ENCODE measurements at regions not wholly inside any gene's neighbourhood (a gene's known extent, or its start where the extent isn't known, plus 50 kb on each side); places are given as distances from the start of the nearest gene placed in this dataset.

DNA sequence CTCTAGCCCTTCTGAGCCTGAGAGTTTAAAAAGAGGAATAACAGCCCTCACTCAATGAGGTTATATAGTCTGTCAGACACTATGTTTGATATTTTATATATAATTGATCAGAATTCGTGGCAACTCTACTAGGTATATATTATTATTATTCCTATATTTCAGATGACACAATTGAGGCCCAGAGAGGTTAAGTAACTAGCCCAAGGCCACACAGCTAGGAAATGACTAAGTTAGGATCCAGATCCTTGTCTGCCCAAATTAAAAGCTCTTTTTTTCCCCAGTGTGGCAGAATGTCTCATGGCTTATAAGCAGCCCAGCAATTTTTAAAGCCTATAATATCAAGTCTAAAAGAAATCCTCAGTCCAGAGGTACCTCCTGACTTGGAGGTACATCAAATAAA, 1119.9 kb upstream of the AUTS2 start:
- H3K27me3 ChIP-seq (ENCODE audit: control insufficient read depth in 1 of 2, insufficient read depth in 2 of 2, low read length in 2 of 2), result no peaks in the 10 kb centered on the region
- H3K9me3 ChIP-seq (ENCODE audit: control insufficient read depth in 1 of 2, low read length in 2 of 2), result no peaks in the 10 kb centered on the region
- no peak overlapping the region for H3K4me3 ChIP-seq (ENCODE audit: low read depth in 1 of 2, low read length in 2 of 2)
- H3K36me3 ChIP-seq (ENCODE audit: control insufficient read depth in 1 of 2, insufficient read depth in 2 of 2, low read length in 2 of 2), result no peaks in the 10 kb centered on the region
- H3K27ac ChIP-seq (ENCODE audit: low read depth, low read length), result no peak overlapping the region
- H3K4me1 ChIP-seq (ENCODE audit: control insufficient read depth in 1 of 2, insufficient read depth in 2 of 2, low read length in 2 of 2), result no peaks in the 10 kb centered on the region
- H3K9ac ChIP-seq (ENCODE audit: low read depth in 1 of 2, low read length in 2 of 2), result no peak overlapping the region

DNA sequence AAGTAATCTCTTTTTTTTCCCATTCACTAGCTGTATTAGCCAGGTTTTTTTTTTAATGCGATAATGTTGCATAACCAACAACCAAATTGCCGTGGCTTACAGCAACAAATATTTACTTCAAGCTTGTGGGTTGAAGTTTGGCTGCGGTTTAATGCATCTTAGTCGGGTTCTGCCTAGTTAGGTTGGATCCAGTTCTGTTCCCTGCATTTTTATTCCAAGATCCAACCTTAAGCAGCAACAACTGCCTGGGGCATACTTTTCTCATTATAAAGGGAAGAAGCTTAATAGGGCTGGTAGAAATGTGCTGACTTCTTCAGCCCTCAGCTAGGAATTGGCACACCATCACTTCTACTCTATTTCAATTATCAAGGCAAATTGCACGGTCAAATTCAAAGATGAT, 1115.5 kb upstream of the AUTS2 start:
- no peaks in the 10 kb centered on the region for H3K27me3 ChIP-seq (ENCODE audit: control insufficient read depth in 1 of 2, insufficient read depth in 2 of 2, low read length in 2 of 2)
- H3K4me3 ChIP-seq (ENCODE audit: low read depth in 1 of 2, low read length in 2 of 2), result no peak overlapping the region
- H3K9me3 ChIP-seq (ENCODE audit: control insufficient read depth in 1 of 2, low read length in 2 of 2), result no peaks in the 10 kb centered on the region
- no peaks in the 10 kb centered on the region for H3K36me3 ChIP-seq (ENCODE audit: control insufficient read depth in 1 of 2, insufficient read depth in 2 of 2, low read length in 2 of 2)
- no peaks in the 10 kb centered on the region for H3K4me1 ChIP-seq (ENCODE audit: control insufficient read depth in 1 of 2, insufficient read depth in 2 of 2, low read length in 2 of 2)
- H3K27ac ChIP-seq (ENCODE audit: low read depth, low read length), result no peak overlapping the region
- H3K9ac ChIP-seq (ENCODE audit: low read depth in 1 of 2, low read length in 2 of 2), result no peak overlapping the region

DNA sequence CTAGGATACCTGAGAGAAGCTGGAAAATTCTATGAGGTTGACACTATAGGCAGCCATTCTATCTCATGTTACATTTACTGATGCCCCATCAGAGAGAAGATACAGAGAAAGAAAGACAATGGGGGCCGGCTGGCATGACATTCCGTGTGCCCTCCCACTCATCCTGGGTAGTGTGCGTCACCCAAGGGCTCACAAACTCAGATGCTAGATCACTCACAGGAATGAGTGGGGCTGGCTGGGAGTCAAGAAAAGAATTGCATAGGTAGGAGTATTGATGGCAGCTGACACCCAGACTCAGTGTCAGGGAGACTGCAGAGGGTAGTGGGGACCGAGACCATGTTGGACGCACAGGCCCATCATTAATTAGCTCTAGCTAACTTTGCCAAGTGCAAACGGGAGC, 1113.5 kb upstream of the AUTS2 start:
- no peak overlapping the region for H3K9ac ChIP-seq (ENCODE audit: low read depth in 1 of 2, low read length in 2 of 2)
- no peaks in the 10 kb centered on the region for H3K36me3 ChIP-seq (ENCODE audit: control insufficient read depth in 1 of 2, insufficient read depth in 2 of 2, low read length in 2 of 2)
- H3K4me3 ChIP-seq (ENCODE audit: low read depth in 1 of 2, low read length in 2 of 2), result no peak overlapping the region
- H3K27ac ChIP-seq (ENCODE audit: low read depth, low read length), result no peak overlapping the region
- no peaks in the 10 kb centered on the region for H3K9me3 ChIP-seq (ENCODE audit: control insufficient read depth in 1 of 2, low read length in 2 of 2)
- H3K4me1 ChIP-seq (ENCODE audit: control insufficient read depth in 1 of 2, insufficient read depth in 2 of 2, low read length in 2 of 2), result no peaks in the 10 kb centered on the region
- no peaks in the 10 kb centered on the region for H3K27me3 ChIP-seq (ENCODE audit: control insufficient read depth in 1 of 2, insufficient read depth in 2 of 2, low read length in 2 of 2)

DNA sequence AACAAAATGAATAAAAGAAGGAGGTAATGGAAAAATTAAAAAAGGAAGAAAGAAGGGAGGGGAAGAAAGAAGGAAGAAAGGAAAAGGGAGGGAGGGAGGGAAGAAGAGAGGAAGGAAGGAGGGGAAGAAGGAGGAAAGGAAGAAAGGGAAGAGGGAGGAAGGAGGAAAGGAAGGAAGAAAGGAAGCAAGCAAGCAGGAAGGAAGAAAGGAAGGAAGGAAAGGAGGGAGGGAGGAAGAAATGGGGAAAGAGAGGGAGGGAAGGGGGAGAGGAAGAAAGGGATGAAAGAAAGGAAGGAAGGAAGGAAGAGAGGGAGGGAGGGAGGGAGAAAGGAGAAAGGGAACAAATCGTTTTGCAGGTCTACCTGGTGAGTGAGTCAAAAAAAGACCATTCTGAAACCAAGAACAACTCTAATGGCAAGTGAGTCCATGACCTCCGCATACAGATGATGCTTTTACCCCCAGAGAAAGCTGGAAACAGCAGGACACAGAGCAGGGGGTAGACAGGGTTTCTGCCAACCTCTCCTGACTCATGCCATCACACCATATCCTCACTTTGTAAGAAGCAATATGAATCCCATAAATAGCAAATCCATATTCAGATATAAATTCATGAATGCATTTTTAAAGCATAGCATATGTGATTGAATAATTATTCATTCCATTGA, 1112.9 kb upstream of the AUTS2 start:
- H3K27ac ChIP-seq (ENCODE audit: low read depth, low read length), result no peak overlapping the region
- H3K27me3 ChIP-seq (ENCODE audit: control insufficient read depth in 1 of 2, insufficient read depth in 2 of 2, low read length in 2 of 2), result no peaks in the 10 kb centered on the region
- H3K9ac ChIP-seq (ENCODE audit: low read depth in 1 of 2, low read length in 2 of 2), result no peak overlapping the region
- no peak overlapping the region for H3K4me3 ChIP-seq (ENCODE audit: low read depth in 1 of 2, low read length in 2 of 2)
- no peaks in the 10 kb centered on the region for H3K9me3 ChIP-seq (ENCODE audit: control insufficient read depth in 1 of 2, low read length in 2 of 2)
- no peaks in the 10 kb centered on the region for H3K36me3 ChIP-seq (ENCODE audit: control insufficient read depth in 1 of 2, insufficient read depth in 2 of 2, low read length in 2 of 2)
- no peaks in the 10 kb centered on the region for H3K4me1 ChIP-seq (ENCODE audit: control insufficient read depth in 1 of 2, insufficient read depth in 2 of 2, low read length in 2 of 2)

DNA sequence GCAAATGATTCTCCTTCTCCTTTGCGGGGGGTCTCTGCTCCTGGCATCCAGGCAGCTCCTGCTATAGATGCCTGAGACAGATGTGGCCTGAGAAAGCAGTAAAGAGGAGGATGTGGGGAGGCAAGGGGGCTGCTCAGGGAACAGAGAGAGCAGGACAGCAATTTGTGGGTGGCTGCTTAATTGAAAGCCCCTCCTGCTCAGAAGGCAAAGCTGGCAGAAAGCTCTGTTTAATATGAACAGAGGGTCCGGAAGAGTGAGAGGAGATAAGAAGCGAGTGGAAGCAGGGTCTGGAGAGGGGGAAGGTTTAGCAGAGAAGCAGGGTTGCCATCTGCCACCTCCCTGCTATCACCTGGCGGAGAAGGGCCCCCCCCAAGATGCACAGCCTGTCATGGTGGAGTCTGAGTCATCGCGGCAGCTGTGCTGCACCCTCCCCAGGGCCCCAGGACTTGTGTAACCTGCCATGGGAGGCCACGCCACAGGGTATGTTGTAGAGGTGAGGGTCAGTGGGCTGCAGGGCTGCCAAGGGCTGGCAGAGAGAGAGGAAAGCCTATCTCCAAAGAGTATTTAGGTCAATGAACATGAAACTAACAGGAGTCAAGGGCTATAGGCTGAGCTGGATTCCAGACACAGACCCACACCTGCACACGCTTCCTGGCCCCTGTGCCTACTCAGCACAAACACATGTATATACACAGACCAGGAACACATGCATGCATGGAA, 1109.8 kb upstream of the AUTS2 start:
- no peak overlapping the region for H3K4me3 ChIP-seq (ENCODE audit: low read depth in 1 of 2, low read length in 2 of 2)
- no peak overlapping the region for H3K27ac ChIP-seq (ENCODE audit: low read depth, low read length)
- H3K27me3 ChIP-seq (ENCODE audit: control insufficient read depth in 1 of 2, insufficient read depth in 2 of 2, low read length in 2 of 2), result no peaks in the 10 kb centered on the region
- H3K4me1 ChIP-seq (ENCODE audit: control insufficient read depth in 1 of 2, insufficient read depth in 2 of 2, low read length in 2 of 2), result no peaks in the 10 kb centered on the region
- H3K9ac ChIP-seq (ENCODE audit: low read depth in 1 of 2, low read length in 2 of 2), result no peak overlapping the region
- H3K9me3 ChIP-seq (ENCODE audit: control insufficient read depth in 1 of 2, low read length in 2 of 2), result no peaks in the 10 kb centered on the region
- H3K36me3 ChIP-seq (ENCODE audit: control insufficient read depth in 1 of 2, insufficient read depth in 2 of 2, low read length in 2 of 2), result no peaks in the 10 kb centered on the region

DNA sequence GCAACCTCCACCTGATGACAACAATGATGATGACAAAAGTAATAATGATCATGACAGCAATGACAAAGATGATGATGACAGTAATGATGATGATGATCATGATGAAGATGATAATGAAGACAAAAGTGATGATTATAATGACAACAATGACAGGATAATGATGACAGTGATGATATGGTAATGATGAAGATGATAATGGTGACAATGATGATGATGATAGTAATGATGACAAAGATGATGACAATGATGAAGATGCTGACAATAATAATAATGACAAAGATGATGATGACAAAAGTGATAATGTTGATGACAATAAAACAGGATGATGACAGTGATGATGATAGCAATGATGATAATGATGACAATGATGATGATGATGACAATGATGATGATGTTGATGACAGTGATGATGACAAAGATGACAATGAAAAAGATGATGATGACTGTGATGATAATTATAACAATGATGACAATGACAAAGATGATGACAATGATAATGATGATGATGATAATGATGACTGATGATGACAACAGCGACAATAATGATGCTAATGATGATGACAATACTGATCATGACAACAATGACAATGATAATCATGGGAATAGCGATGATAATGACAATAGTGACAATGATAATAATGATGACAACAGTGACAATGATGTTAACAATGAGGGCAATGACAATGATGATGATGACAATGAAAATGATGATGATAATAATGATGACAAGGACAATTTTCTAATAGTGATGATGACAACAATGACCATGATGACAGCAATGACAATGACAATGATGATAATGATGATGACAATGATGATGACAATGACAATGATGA, 1106.5 kb upstream of the AUTS2 start:
- no peak overlapping the region for H3K9ac ChIP-seq (ENCODE audit: low read depth in 1 of 2, low read length in 2 of 2)
- no peak overlapping the region for H3K4me3 ChIP-seq (ENCODE audit: low read depth in 1 of 2, low read length in 2 of 2)
- no peaks in the 10 kb centered on the region for H3K27me3 ChIP-seq (ENCODE audit: control insufficient read depth in 1 of 2, insufficient read depth in 2 of 2, low read length in 2 of 2)
- no peaks in the 10 kb centered on the region for H3K9me3 ChIP-seq (ENCODE audit: control insufficient read depth in 1 of 2, low read length in 2 of 2)
- no peaks in the 10 kb centered on the region for H3K36me3 ChIP-seq (ENCODE audit: control insufficient read depth in 1 of 2, insufficient read depth in 2 of 2, low read length in 2 of 2)
- no peaks in the 10 kb centered on the region for H3K4me1 ChIP-seq (ENCODE audit: control insufficient read depth in 1 of 2, insufficient read depth in 2 of 2, low read length in 2 of 2)
- no peak overlapping the region for H3K27ac ChIP-seq (ENCODE audit: low read depth, low read length)

DNA sequence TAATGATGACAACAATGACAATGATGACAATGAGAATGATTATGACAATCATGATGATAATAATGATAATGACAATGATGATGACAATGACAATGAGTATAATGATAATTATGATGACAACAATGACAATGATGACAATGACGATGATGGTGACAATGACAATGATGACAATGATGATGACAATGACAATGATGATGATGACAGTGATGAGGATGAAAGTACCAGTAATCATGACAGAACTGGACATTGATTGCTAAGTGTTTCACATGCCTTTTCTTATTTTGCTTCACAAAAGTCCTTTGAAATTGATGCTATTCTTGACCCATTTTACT, 1106.0 kb upstream of the AUTS2 start:
- Histone ChIP-seq H3K4me1 (ENCODE audit: control insufficient read depth in 1 of 2, insufficient read depth in 2 of 2, low read length in 2 of 2) (no peaks in the 10 kb centered on the region), H3K9me3 (ENCODE audit: control insufficient read depth in 1 of 2, low read length in 2 of 2) (no peaks in the 10 kb centered on the region), H3K27me3 (ENCODE audit: control insufficient read depth in 1 of 2, insufficient read depth in 2 of 2, low read length in 2 of 2) (no peaks in the 10 kb centered on the region), H3K4me3 (ENCODE audit: low read depth in 1 of 2, low read length in 2 of 2) (no peak overlapping the region), H3K27ac (ENCODE audit: low read depth, low read length) (no peak overlapping the region), H3K36me3 (ENCODE audit: control insufficient read depth in 1 of 2, insufficient read depth in 2 of 2, low read length in 2 of 2) (no peaks in the 10 kb centered on the region), H3K9ac (ENCODE audit: low read depth in 1 of 2, low read length in 2 of 2) (no peak overlapping the region)

DNA sequence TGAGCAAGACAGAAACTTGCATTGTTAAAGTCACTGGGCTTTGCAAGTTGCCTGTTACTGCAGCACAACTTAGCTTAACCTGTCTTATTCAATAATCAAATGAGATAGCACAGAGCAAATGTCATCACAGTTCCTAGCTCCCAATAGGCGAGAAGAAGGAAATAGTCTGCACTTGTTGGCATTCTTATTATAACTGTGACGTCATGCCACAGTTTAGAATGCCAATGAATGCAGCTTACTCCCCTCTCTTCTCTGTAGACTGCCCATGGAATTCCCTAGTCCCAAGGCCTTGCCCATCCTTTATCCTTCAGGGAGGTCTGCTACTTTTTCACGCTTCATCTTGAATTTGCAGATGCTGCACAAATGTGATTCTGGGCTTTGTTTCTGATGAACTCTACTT, 1094.9 kb upstream of the AUTS2 start:
- H3K27ac ChIP-seq (ENCODE audit: low read depth, low read length), result no peak overlapping the region
- H3K36me3 ChIP-seq (ENCODE audit: control insufficient read depth in 1 of 2, insufficient read depth in 2 of 2, low read length in 2 of 2), result no peaks in the 10 kb centered on the region
- H3K9ac ChIP-seq (ENCODE audit: low read depth in 1 of 2, low read length in 2 of 2), result no peak overlapping the region
- no peaks in the 10 kb centered on the region for H3K27me3 ChIP-seq (ENCODE audit: control insufficient read depth in 1 of 2, insufficient read depth in 2 of 2, low read length in 2 of 2)
- H3K9me3 ChIP-seq (ENCODE audit: control insufficient read depth in 1 of 2, low read length in 2 of 2), result no peaks in the 10 kb centered on the region
- H3K4me1 ChIP-seq (ENCODE audit: control insufficient read depth in 1 of 2, insufficient read depth in 2 of 2, low read length in 2 of 2), result no peaks in the 10 kb centered on the region
- H3K4me3 ChIP-seq (ENCODE audit: low read depth in 1 of 2, low read length in 2 of 2), result no peak overlapping the region

DNA sequence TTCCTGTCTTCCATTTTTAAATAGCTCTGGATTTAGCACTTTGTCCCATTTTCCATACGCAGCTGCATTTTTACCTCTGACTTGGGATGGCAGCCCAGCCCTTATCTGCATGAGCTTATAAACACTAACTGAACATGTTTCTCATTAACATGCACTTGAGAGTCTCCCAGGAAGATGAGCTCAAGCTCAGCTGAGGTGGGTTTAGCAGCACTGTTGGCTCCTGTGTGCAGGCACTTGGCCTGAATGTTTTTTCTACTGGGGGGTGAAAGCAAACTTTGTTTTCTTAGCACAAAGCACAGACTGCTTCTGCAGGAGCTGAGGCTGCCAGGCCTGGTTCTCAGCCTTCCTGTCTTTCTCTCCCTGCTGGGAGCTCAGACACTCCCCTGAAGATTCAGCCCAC, 1093.6 kb upstream of the AUTS2 start:
- Histone ChIP-seq H3K27me3 (ENCODE audit: control insufficient read depth in 1 of 2, insufficient read depth in 2 of 2, low read length in 2 of 2) (no peaks in the 10 kb centered on the region), H3K27ac (ENCODE audit: low read depth, low read length) (no peak overlapping the region), H3K4me3 (ENCODE audit: low read depth in 1 of 2, low read length in 2 of 2) (no peak overlapping the region), H3K4me1 (ENCODE audit: control insufficient read depth in 1 of 2, insufficient read depth in 2 of 2, low read length in 2 of 2) (no peaks in the 10 kb centered on the region), H3K9me3 (ENCODE audit: control insufficient read depth in 1 of 2, low read length in 2 of 2) (peaks cover 7 to 8% of the 10 kb centered on the region in 2 donors), H3K36me3 (ENCODE audit: control insufficient read depth in 1 of 2, insufficient read depth in 2 of 2, low read length in 2 of 2) (no peaks in the 10 kb centered on the region), H3K9ac (ENCODE audit: low read depth in 1 of 2, low read length in 2 of 2) (no peak overlapping the region)

DNA sequence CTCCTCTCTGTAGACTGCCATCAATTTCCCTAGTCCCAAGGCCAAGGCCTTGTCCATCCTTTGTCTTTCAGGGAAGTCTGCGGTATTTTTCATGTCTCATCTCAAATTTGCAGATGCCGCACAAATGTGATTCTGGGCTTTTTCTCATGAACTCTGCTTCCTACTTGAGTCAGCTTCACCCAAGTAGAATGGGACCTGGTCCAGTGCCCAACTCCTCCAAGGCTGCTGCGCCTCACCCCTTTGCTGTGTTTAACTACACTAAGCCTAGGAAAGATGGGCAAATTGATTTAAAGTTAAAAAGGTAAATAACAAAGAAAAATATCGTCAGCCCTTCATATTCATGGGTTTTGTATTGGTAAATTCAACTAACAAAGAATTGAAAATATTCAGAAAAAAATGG, 1092.6 kb upstream of the AUTS2 start:
- Histone ChIP-seq H3K9me3 (ENCODE audit: control insufficient read depth in 1 of 2, low read length in 2 of 2) (peaks cover 7 to 8% of the 10 kb centered on the region in 2 donors), H3K9ac (ENCODE audit: low read depth in 1 of 2, low read length in 2 of 2) (no peak overlapping the region), H3K4me3 (ENCODE audit: low read depth in 1 of 2, low read length in 2 of 2) (no peak overlapping the region)

More for the DNA sequence above, 1092.6 kb upstream of the AUTS2 start:
- H3K27me3 ChIP-seq (ENCODE audit: control insufficient read depth in 1 of 2, insufficient read depth in 2 of 2, low read length in 2 of 2), result no peaks in the 10 kb centered on the region
- H3K4me1 ChIP-seq (ENCODE audit: control insufficient read depth in 1 of 2, insufficient read depth in 2 of 2, low read length in 2 of 2), result no peaks in the 10 kb centered on the region
- H3K36me3 ChIP-seq (ENCODE audit: control insufficient read depth in 1 of 2, insufficient read depth in 2 of 2, low read length in 2 of 2), result no peaks in the 10 kb centered on the region
- no peak overlapping the region for H3K27ac ChIP-seq (ENCODE audit: low read depth, low read length)
